ENCODE measurements at regions not wholly inside any gene's neighbourhood (a gene's known extent, or its start where the extent isn't known, plus 50 kb on each side); places are given as distances from the start of the nearest gene placed in this dataset.
"Not testable (repeated sequence)": the region's sequence is repeated elsewhere in the genome, so short reads cannot be mapped to it uniquely, and the experiment has no call there.

DNA sequence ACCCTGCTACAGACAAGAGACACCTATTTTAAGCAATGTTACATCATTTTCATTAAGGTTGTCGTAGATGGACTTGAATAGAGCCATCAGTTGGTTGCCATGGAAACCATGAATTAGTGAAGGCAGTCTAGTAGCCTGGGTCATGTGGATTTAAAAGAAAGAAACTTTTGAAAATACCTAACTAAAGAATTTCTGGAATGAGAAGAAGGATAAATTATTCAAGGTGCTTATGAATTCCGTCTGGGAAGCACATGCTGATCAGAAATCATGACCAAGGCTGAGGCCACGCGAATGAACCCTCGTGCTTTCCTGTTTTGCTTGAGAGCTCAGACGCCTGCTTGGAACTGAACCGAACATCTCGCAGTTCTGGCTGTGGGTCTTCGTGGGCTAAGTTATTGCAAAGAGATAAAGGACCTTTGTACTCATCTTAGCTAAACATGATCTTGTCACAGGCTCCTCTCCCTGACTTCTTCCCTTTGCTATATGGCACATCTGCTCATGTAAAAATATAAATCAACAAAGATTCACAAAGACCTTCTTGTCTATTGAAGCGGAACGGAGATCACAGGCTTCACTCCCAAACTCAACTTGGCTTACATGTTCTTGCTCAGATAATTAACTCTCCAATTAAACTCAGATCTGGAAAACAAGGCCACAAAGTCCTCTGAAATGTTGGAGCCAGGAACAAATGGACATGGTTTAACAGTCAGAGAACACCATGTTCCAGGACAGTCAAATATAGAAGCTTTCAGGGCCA, 140.2 kb downstream of the NUFIP1 start:
- DNase-seq (ENCODE audit: low spot score): no peak

DNA sequence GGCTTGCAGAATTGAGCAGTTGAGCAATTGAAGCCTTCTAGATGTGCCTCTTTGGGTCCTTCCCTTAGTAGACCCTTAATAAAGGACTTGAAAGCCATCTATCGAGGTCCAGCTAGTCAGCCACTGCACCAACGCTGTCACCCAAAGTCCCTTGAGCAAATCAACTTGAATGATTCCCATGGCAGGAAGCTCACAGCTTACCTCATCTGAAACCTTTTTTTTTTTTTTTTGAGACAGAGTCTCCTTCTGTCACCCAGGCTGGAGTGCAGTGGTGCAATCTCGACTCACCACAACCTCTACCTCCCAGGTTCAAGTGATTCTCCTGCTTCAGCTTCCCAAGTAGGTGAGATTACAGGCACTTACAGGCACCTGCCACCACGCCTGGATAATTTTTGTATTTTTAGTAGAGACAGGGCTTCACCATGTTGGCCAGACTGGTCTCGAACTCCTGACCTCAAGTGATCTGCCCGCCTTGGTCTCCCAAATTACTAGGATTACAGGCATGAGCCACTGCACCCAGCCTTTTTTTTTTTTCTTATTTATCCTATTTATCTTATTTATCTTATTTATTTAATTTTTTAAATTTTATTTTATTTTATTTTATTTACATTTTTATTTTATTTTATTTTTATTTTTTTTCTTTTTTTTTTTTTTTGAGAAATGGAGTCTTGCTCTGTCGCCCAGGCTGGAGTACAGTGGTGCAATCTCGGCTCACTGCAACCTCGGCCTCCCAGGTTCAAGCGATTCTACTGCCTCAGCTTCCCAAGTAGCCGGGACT, 143.8 kb downstream of the NUFIP1 start:
- not testable (repeated sequence) for DNase-seq (ENCODE audit: low spot score)

DNA sequence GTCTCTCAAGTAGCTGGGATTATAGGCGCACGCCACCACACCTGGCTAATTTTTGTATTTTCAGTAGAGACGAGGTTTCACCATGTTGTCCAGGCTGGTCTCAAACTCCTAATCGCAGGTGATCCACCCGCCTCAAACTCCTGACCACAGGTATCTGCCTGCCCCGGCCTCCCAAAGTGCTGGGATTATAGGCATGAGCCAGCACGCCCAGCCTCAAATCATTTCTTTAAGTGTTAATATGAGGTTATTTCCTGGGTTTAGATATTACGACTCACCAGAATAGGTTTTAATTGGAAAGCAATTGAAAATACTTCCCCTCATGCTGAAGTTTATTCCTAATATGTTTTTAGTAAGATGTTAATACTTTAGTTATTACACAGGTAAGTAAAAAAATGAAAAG, 144.5 kb downstream of the NUFIP1 start:
- DNase-seq (ENCODE audit: low spot score): no peak

DNA sequence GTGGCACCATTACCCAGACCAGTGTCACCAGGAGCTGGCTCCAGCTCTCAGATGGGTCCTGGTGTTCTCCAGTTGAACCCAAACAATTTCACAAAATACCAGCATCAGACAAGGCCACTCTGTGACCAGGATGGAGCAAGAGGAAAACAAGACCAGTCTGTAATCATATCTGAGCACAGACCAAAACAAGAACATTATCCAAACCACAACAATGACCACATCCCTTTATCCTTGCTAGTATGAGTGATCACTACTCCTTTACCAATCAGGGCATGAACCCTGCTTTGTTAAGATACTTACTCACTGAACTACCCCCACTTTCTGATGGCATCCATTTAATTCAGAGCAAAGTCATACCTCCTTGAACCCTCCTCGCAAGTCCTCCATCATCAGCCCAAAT, 145.9 kb downstream of the NUFIP1 start:
- DNase-seq (ENCODE audit: low spot score): peak; percentile 50

DNA sequence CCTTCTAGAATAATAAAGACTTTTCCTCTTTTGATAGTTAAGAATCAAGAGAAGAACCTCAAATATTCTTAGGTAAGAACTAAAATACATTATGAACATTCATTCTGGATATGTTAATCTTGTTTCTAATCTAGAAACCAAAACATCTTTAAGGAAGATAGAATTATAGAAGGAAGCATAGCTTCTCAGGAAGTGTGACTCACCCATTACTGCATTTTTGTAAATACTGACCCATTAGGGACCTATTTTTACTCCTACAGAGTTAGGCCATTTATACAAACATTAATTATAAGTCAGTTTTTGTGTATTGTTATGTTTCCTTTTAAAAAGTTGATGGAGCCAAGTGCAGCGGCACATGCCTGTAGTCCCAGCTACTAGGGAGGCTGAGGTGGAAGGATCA, 147.1 kb downstream of the NUFIP1 start:
- no peak for DNase-seq (ENCODE audit: low spot score)

DNA sequence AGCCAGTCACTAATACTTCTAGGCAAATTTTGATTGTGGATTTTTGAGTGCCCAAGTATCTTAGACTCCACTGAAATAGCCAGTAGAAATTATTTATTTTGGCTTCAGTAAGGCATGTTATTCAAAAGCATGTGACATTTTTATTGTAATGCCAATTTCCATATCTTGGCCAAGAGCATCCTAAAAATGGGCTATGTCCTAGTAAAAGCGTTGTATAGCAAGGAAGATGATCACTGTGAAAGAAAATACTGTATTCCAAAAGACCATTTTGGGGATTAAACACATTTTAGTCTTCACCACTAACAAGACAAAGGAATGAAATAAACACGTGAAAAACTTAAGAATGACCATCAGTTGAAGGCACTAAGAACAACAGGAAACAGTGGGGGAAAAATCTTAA, 149.1 kb downstream of the NUFIP1 start:
- no peak for DNase-seq (ENCODE audit: low spot score)

DNA sequence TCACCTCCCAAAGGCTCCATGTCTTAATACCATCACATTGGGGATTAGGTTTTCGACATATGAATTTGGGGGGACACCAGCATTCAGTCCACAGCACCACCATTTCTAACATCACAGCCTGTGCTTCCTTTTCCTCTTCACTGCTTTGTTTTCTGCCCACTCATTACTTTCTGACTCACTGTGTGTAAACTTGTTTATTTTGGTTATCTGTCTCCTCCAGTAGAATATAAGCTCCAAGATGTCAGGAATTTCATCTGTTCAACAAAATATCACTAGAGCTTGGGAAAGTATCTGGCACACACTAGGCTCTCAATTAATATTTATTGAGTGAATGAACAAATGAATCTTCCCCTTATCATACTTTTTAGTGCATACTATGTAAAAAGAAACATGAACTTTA, 152.0 kb downstream of the NUFIP1 start:
- no peak for DNase-seq (ENCODE audit: low spot score)

DNA sequence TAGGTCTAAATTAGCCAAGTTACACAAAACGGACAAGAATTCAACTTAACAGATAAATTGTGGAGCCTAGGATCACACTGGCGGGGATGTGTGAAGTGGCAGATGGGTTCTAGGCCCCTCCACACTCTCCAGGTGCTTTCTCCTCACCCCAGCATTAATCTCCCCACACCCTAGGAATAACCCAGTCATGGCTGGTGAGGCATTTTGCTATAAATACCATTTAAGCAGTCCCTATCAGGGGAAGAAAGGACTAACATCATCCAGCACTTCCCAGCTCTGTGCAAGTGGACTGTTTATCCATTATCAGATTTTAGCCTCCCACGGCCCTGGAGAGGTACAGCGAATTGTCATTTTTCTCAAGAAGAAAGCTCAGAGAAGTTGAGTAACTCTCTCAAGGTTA, 154.9 kb downstream of the NUFIP1 start:
- no peak for DNase-seq (ENCODE audit: low spot score)

DNA sequence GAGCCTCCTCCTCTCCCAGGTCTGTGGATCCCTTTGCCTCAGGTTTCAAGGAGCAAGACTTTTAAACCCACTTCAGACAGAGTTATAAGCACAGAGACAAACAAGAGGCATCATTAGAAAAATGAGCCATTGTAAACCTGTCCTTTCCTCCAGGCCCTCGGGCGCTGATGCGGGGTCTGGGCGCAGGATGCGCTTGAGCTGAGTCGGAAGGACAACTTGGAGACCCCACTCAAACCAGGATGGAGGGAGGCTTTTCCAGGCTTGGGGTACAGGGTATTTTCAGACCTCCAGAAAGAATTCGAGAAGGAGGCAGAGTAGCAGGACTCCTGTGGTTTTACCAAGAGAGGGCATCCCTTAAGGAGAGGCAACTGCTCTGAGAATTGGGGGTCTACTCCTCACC, 155.6 kb downstream of the NUFIP1 start:
- no peak for DNase-seq (ENCODE audit: low spot score)

DNA sequence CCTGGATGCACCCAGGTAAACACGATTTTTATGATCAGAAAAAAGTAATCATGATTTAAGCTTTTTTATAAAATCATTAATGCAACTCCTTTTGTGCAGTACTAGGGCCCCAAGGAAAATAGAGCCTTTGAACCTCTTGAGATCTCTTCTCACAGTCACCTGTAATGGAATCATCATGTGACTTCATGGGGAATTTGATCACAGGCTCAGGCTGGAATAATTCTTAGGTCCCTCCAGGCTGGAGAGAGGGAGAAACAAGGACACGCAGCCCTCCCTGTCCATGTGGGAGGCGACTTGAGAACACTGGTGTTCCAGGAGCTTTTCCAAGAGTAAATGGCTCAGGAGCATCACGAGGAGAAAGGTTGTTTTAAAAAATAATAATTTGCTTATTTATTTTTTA, 156.1 kb downstream of the NUFIP1 start:
- DNase-seq (ENCODE audit: low spot score): no peak

DNA sequence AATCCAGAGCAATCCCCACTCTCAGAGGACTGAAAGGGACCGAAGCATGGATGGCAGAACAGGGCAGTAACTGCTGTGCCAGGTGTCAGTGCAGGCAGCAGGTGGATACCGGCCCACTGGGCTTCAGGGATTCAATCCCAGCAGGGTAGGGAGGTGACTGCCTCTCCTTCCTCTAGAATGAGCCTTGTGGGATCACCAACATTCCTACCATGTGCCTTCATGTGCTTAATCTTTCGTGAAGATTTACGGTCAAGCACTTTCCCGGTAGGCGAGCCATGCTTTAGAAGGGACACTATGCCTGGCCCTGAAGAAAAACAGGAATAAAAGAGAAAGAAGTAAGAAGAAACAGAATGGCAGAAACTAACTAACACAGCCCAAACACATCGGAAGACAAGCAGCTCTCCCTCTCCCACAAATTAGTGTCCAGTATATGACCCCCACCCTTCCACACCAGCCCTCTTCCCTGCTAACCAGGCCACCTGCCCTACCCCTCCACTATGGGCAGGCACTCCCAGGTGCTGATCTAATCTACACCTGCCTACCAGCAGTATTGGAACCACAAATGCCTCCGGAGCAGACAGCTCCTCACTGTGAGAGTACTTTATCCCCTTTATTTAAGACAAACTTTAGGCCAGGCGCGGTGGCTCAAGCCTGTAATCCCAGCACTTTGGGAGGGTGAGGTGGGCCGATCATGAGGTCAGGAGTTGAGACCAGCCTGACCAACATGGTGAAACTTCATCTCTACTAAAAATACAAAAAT, 162.5 kb downstream of the NUFIP1 start:
- no peak for DNase-seq (ENCODE audit: low spot score)

DNA sequence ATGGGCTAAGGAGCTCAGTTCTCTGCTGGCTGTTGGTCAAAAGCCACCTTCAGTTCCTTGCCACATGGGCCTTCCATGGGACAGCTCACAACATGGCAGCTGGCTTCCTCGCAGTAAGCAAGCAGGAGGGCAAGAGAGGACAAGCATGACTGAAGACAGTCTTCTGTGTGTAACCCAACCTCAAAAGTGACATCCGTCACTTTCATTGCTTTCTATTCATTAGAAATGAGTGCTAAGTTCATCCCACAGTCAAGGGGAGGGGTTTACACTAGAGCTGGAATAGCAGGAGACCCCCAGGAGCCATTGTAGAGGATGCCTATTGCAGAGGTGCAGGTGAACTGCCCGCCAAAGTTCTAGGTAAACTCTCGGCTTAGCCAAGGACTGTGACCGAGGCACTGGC, 163.3 kb downstream of the NUFIP1 start:
- DNase-seq (ENCODE audit: low spot score): no peak

DNA sequence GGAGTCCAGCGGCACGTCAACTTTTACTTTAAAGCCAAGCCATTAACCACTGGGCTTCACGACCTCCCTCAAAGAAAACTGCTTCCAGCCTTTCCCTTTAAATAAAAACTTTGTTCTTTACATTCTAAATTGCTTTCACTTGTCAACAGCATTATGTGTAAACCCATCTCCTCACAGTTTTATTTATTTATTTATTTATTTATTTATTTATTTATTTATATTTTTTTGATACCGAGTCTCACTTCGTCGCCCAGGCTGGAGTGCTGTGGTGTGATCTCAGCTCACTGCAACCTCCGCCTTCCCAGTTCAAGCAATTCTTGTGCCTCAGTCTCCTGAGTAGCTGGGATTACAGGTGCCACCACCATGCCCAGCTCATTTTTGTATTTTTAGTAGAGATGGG, 165.7 kb downstream of the NUFIP1 start:
- DNase-seq (ENCODE audit: low spot score): not testable (repeated sequence)

DNA sequence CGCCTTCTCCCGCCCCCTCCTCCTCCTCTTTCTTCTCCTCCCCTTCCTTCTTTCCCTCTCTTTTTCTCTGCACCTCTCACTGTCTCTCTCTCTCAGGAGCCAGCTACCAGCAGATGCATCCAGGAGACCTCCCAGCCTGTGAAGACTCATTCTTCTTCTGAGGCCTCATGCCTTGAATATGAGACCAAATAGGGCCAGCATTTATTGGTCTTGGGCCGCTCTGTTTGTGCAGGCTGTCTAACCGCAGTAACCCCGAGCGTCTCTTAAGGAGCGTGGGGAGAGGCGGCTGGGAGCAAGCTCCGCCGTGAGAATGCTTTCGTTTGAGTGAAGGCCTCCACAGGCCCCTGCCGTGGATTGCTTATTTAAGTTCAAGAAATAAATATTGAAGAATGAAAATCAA, 167.0 kb downstream of the NUFIP1 start:
- no peak for DNase-seq (ENCODE audit: low spot score)

DNA sequence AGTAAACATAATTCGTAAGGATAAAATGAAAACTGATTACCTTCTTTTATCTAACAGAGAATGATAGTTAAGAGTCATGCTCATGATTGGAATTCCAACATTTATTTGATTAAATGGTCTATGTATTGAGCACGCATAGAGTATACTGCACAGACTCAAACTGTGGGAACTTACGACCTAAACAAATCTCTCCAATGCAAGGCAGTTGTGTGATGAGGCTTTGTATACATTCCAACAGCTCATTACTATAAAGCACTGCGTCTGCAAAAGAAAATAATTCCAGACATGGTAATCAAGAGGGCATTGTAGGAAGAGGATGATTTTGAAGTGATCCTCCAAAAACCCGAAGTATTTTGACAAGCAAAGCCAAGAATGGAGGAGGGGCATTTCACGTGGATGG, 169.5 kb downstream of the NUFIP1 start:
- no peak for DNase-seq (ENCODE audit: low spot score)

DNA sequence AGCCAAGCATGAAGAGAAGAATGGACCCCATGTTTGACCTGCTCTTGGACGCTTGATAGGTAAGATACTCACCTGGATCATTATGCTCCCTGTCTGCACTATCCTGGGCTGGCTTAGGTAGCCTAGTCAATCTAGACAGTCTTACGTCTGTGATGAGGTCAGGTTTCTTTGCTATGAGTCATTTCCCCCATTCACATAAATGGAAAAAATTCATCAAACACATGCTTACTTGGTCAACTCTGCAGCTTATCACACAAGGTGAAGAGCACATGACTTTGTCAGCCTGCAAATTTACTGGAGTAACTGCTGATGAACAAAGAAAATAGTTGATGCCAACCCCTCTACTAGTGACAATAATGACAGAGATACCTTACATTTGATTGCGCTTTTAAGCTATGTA, 170.0 kb downstream of the NUFIP1 start:
- peak; percentile 37 for DNase-seq (ENCODE audit: low spot score)

DNA sequence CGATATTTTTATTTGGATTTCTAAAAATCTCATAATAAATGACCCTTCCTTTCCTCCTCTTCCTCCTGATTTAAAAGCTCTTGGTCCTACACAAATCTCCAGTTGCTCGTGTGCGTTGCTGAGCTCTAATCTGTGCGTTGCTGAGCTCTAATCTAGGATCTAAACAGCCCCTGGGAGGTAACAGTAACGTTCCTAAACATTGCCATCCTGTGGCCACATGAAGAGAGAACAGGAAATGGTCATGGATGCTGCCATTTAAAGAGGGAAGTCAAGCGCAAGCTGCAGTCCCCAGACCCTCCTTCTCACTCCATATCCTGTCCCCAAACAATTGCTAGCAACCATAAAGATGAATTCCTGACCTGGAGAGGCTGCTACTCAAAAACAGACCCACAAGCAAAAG, 170.8 kb downstream of the NUFIP1 start:
- DNase-seq (ENCODE audit: low spot score): no peak

DNA sequence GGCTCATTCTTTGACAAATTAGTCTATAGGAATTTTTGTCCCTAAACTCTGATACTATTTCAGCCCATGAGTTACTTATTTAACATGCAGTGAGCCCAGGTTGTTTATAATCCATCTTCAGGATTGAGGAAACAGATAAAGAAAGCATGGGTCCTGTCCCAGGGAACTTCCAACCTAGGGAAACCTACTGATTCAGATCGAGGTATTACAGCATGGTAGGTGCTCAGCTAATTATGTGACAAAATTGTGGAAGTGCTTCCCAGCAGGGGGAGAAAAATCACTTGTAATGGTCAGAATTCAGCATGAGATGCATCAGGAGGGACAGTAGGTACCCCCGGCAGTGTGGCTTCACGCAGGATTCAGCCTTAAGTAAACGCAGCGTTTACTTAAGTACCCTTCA, 171.3 kb downstream of the NUFIP1 start:
- no peak for DNase-seq (ENCODE audit: low spot score)

DNA sequence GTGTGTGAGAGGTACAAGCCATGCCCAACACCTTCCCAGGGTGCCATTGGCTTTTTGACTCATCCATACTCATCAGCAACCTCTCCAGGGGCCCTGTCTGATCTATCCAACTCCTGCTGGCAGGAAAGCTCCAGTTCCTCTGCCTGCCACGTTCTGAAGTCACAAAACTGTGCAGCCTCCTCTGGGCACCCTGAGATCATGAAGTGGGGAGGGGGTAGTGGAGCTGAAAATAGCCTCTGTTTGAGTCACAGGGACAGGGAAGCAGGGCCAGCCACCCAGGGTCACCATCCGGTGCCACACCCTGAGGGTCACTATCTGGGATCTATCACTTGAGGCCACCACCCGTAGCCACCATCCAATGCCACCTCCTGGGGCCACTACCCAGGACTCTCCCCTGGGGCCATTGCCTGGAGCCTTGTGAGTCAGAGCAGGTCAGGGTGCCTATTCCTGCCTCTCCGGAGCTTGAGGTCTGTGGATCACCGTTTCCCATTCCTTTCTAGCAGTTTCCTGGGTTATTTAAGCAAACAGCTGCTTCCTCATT, 172.1 kb downstream of the NUFIP1 start:
- no peak for DNase-seq (ENCODE audit: low spot score)

DNA sequence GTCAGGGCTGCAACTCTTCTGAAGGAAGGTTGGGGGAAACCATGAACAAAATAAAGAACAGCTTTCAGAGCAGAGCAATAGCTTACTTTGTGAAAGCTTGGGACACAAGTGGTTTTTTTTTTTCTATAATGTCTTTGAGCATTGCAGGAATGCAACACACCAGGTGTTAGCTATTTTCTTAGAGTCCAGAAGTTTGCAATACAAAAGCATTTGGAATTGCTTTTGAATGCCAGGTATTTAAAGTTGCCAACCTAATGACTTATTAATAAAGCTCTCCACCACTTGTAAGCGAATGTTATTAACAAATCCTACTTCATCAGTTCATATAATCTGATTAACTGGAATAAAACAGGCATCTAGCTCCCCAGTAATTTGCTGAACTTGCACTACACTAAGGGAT, 172.6 kb downstream of the NUFIP1 start:
- DNase-seq (ENCODE audit: low spot score): no peak

DNA sequence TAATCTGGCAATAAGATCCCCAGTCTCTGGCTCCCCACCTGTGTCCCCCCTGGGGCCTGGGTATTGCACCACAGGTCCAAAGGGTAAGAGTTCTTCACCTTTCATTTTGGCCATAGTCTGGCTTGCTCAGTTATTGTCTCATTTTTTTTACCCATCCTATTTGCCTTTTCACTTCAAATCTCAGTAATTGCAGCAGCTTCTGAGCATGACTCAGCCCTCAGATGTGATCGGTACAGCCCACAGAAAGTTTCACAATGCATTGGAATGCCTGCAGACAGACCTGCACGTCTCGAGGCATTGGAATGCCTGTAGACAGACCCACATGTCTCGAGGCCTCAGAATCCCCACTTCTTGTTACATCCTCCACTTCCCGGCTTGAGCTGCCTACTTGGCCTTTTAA, 173.6 kb downstream of the NUFIP1 start:
- peak; percentile 94 for DNase-seq (ENCODE audit: low spot score)

DNA sequence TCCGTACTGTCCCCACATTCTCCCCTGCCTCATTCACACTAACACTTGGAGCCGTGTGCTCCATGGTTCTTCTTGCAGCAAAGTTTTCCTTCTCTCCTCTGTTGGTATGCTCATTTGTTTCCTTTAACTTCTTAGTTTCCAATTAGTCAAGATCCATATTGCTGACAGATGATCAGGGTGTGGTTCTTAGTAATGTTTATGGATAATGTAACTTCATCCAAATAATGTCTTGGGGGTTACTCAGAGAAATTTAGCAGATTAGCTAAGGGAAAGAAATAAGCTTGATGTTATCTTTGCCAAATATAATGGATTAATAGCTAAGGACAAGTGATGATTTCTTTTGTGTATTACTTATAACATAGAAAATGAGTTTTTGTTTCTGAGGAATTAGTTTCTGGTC, 174.4 kb downstream of the NUFIP1 start:
- no peak for DNase-seq (ENCODE audit: low spot score)

DNA sequence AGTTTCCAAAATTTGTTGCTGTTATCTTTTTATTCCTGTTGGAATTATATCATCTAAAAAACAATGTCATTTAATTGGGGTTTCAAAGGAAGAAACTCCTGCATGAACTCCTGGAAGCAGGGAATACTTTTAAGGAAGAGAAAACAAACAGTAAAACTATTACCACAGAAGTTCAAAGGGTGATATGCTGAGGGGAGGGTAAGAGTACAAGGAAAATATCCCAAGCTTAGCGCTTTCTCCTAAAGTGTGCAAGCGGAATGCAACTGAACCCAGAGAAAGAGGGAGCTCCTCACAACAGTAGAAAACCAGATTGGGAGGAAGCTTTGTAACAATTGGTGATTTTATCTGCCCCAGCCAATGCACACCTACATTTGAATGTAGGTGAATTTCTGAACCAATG, 175.1 kb downstream of the NUFIP1 start:
- DNase-seq (ENCODE audit: low spot score): no peak
